Keratinocyte (primary cell): ENCODE measurements at regions not wholly inside any gene's neighbourhood (a gene's known extent, or its start where the extent isn't known, plus 50 kb on each side); places are given as distances from the start of the nearest gene placed in this dataset.

Experiments used
- DNase-seq: peaks from one replicate; pipeline ENCODE4 v3.0.0-alpha.2; 2011; ENCODE audit warnings: low read depth, missing footprints, low spot score
- FAIRE-seq: peaks from 2 replicates; lab custom pipeline; 2011; peaks lifted over from hg19 to GRCh38; lab: Jason Lieb, UNC
- H2AFZ ChIP-seq: 2 replicates; pipeline ENCODE4 v1.6.0; 2012; ENCODE audit warnings: low read length, control low read depth, inconsistent platforms; ENCODE audit not compliant: control insufficient read depth
- H3K27ac ChIP-seq: 2 replicates; pipeline ENCODE4 v1.5.1; 2011; ENCODE audit warnings: low read length; ENCODE audit not compliant: control insufficient read depth, insufficient read depth
- H3K27me3 ChIP-seq: 3 replicates; pipeline ENCODE4 v1.6.0; 2011; ENCODE audit warnings: low read length; ENCODE audit not compliant: control insufficient read depth, insufficient read depth; ENCODE audit errors: extremely low read depth
- H3K36me3 ChIP-seq, 2 experiments: 2 replicates in 1 of 2; 3 replicates in 1 of 2; pipeline ENCODE4 v1.5.1; 2011; ENCODE audit warnings: low read length in 2 of 2, mild to moderate bottlenecking in 1 of 2; ENCODE audit not compliant: control insufficient read depth in 2 of 2, insufficient read depth in 2 of 2; ENCODE audit errors: extremely low read depth in 1 of 2
- H3K4me1 ChIP-seq: 3 replicates; pipeline ENCODE4 v1.5.1; 2011; ENCODE audit warnings: low read length; ENCODE audit not compliant: control insufficient read depth, insufficient read depth; ENCODE audit errors: extremely low read depth
- H3K4me2 ChIP-seq: 3 replicates; pipeline ENCODE4 v1.6.0; 2011; ENCODE audit warnings: low read depth, low read length; ENCODE audit not compliant: control insufficient read depth, insufficient read depth; ENCODE audit errors: extremely low read depth
- H3K4me3 ChIP-seq, 3 experiments: fragments of 200-600 bp in 1 of 3; sonication (generic) in 1 of 3; 2 replicates in 2 of 3; 3 replicates in 1 of 3; pipeline ENCODE4 v1.5.1; 2011 to 2016; ENCODE audit warnings: low read length in 3 of 3, mild to moderate bottlenecking in 3 of 3, control low read depth in 2 of 3, inconsistent platforms in 1 of 3, low read depth in 1 of 3, mixed read lengths in 1 of 3, mixed run types in 1 of 3, moderate library complexity in 1 of 3; ENCODE audit not compliant: control insufficient read depth in 2 of 3, insufficient read depth in 2 of 3; ENCODE audit errors: extremely low read depth in 1 of 3
- H3K79me2 ChIP-seq: 2 replicates; pipeline ENCODE4 v1.6.0; 2012; ENCODE audit warnings: low read length; ENCODE audit not compliant: control insufficient read depth, insufficient read depth
- H3K9ac ChIP-seq: 3 replicates; pipeline ENCODE4 v1.6.0; 2011; ENCODE audit warnings: low read length; ENCODE audit not compliant: control insufficient read depth, insufficient read depth; ENCODE audit errors: extremely low read depth
- H3K9me1 ChIP-seq: 3 replicates; pipeline ENCODE4 v1.6.0; 2011; ENCODE audit warnings: low read length; ENCODE audit not compliant: control insufficient read depth, insufficient read depth; ENCODE audit errors: extremely low read depth
- H3K9me3 ChIP-seq: 2 replicates; pipeline ENCODE4 v1.5.1; 2012; ENCODE audit warnings: low read depth, low read length; ENCODE audit not compliant: control insufficient read depth
- H4K20me1 ChIP-seq: 3 replicates; pipeline ENCODE4 v1.6.0; 2011; ENCODE audit warnings: low read length; ENCODE audit not compliant: control insufficient read depth, insufficient read depth; ENCODE audit errors: extremely low read depth
- EZH2 ChIP-seq: IDR thresholded peaks from one replicate; pipeline ENCODE4 v1.6.1; 2012; ENCODE audit warnings: inconsistent platforms, mild to moderate bottlenecking, low read length, moderate library complexity
- dilution Hi-C: fragments of 300-500 bp; cut with MboI; formaldehyde crosslinking; loops from one replicate; pipeline ENCODE4 v1.7.0; 2020; ENCODE audit warnings: low sequenced_read_pairs; ENCODE audit not compliant: extremely low pct_ligation_motif_present
- TF ChIP-seq, protein P1 (sequence below), 3 experiments: IDR thresholded peaks in 1 of 3; conservative IDR thresholded peaks in 1 of 3; optimal IDR thresholded peaks in 1 of 3; 2 replicates in 2 of 3; 3 replicates in 1 of 3; pipeline versions ENCODE3 to v1.5.1; 2011; ENCODE audit warnings: low read length in 3 of 3, mild to moderate bottlenecking in 3 of 3, moderate library complexity in 2 of 3, control low read depth in 1 of 3, inconsistent platforms in 1 of 3; ENCODE audit not compliant: insufficient read depth in 2 of 3; ENCODE audit errors: extremely low read depth in 1 of 3

DNA sequence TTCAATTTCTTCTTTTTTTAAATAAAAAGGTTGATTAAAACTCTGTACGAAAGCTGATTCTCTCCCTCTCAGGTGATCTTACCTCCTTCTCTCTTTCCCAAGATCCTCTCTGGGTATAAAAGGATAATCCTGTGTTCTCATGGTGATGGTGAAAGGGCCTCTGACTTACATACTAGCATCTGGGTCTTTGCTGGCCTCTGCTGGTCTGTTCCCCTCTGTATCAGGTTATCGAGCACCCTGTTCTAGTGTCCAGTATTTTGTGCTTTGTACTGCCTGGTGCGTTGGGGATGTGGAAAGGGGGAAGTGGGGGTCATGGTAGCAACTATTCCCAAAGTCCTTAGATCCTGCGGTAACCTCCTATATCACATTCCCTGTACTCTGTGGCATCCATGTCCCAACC, 328.9 kb downstream of the NR2F1-AS1 start:
- Histone ChIP-seq H3K9me1 (no peaks in the 10 kb centered on the region), H3K9me3 (no peaks in the 10 kb centered on the region), H3K4me1 (peaks cover 8% of the 10 kb centered on the region), H3K36me3 (no peaks in the 10 kb centered on the region), H3K4me2 (no peak overlapping the region), H4K20me1 (no peaks in the 10 kb centered on the region), H3K27ac (no peak overlapping the region), H3K9ac (no peak overlapping the region), H2AFZ (no peak overlapping the region), H3K79me2 (no peaks in the 10 kb centered on the region), H3K27me3 (no peaks in the 10 kb centered on the region), H3K4me3 (no peak overlapping the region)
- no peak for FAIRE-seq
- dilution Hi-C loops: no loop called here
- no peak for TF ChIP-seq EZH2
- TF ChIP-seq, protein P1, sequence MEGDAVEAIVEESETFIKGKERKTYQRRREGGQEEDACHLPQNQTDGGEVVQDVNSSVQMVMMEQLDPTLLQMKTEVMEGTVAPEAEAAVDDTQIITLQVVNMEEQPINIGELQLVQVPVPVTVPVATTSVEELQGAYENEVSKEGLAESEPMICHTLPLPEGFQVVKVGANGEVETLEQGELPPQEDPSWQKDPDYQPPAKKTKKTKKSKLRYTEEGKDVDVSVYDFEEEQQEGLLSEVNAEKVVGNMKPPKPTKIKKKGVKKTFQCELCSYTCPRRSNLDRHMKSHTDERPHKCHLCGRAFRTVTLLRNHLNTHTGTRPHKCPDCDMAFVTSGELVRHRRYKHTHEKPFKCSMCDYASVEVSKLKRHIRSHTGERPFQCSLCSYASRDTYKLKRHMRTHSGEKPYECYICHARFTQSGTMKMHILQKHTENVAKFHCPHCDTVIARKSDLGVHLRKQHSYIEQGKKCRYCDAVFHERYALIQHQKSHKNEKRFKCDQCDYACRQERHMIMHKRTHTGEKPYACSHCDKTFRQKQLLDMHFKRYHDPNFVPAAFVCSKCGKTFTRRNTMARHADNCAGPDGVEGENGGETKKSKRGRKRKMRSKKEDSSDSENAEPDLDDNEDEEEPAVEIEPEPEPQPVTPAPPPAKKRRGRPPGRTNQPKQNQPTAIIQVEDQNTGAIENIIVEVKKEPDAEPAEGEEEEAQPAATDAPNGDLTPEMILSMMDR (optimal IDR thresholded peaks at IDR 0.05 in 1 of 3, IDR thresholded peaks at IDR 0.05 in 1 of 3, conservative IDR thresholded peaks at IDR 0.05 in 1 of 3; ENCODE audit: extremely low read depth in 1 of 3, insufficient read depth in 2 of 3, low read length in 3 of 3): peak in 1 of 3 experiments; percentile 43
- DNase-seq: no peak

DNA sequence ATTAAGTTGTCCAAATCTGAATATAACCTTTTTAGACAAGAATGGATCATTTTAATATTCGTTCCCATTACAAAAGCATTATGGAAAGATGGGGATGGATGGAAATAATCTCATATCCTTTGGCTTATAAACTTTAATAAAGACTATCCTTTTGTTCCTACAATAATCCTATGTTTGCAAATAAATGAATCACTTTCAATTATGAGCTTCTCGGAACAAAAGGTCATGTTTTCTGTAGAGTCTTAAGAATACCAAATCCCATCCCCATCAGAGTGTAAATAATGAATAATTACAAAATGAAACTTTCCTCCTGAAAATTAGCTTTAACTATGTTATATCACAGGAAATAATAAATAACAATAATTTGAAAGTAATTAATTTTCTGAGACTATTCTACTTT, 329.7 kb downstream of the NR2F1-AS1 start:
- no peaks in the 10 kb centered on the region for H3K36me3 ChIP-seq
- FAIRE-seq (no peak), DNase-seq (no peak)
- H2AFZ ChIP-seq: no peak overlapping the region
- no peaks in the 10 kb centered on the region for H3K9me1 ChIP-seq
- H3K79me2 ChIP-seq: no peaks in the 10 kb centered on the region
- no peak overlapping the region for H3K4me2 ChIP-seq
- no peak for TF ChIP-seq EZH2
- TF ChIP-seq, protein P1 (optimal IDR thresholded peaks at IDR 0.05 in 1 of 3, IDR thresholded peaks at IDR 0.05 in 1 of 3, conservative IDR thresholded peaks at IDR 0.05 in 1 of 3; ENCODE audit: extremely low read depth in 1 of 3, insufficient read depth in 2 of 3, low read length in 3 of 3): no peak
- H3K4me1 ChIP-seq: peaks cover 8% of the 10 kb centered on the region
- no peak overlapping the region for H3K27ac ChIP-seq
- no peak overlapping the region for H3K9ac ChIP-seq
- H4K20me1 ChIP-seq: no peaks in the 10 kb centered on the region
- no peak overlapping the region for H3K4me3 ChIP-seq
- H3K9me3 ChIP-seq: no peaks in the 10 kb centered on the region
- dilution Hi-C loops: no loop called here
- no peaks in the 10 kb centered on the region for H3K27me3 ChIP-seq
